ENCODE measurements at regions not wholly inside any gene's neighbourhood (a gene's known extent, or its start where the extent isn't known, plus 50 kb on each side); places are given as distances from the start of the nearest gene placed in this dataset.
A peak's percentile ranks its signal among the peaks of the same experiment; 100 is the strongest.

- no peak for DNase-seq
These were observed 80.6 kb upstream of the ETV6 start for GRCh38 chr12:11568762-11569478.

GRCh38 chr12:11569716-11570115 lies 79.8 kb upstream of the ETV6 start:
- no peak for DNase-seq

- no peak for DNase-seq
These were observed 75.6 kb upstream of the ETV6 start for GRCh38 chr12:11573880-11574279.

GRCh38 chr12:11576104-11576503 lies 73.4 kb upstream of the ETV6 start:
- DNase-seq, result no peak

- DNase-seq, result no peak
These were observed 71.7 kb upstream of the ETV6 start for GRCh38 chr12:11577658-11578260.

- no peak for DNase-seq
These were observed 70.9 kb upstream of the ETV6 start for GRCh38 chr12:11578461-11578993.

- DNase-seq, result no peak
These were observed 69.2 kb upstream of the ETV6 start for GRCh38 chr12:11580125-11580751.

GRCh38 chr12:11581179-11581755 lies 68.2 kb upstream of the ETV6 start:
- peak; percentile 74 for DNase-seq

GRCh38 chr12:11584221-11584855 lies 65.1 kb upstream of the ETV6 start:
- no peak for DNase-seq

GRCh38 chr12:11592484-11592883 lies 57.0 kb upstream of the ETV6 start:
- DNase-seq, result no peak

- no peak for DNase-seq
These were observed 56.5 kb upstream of the ETV6 start for GRCh38 chr12:11593013-11593412.

GRCh38 chr12:11595080-11595479 lies 54.4 kb upstream of the ETV6 start:
- DNase-seq, result no peak

GRCh38 chr12:11596141-11596540 lies 53.3 kb upstream of the ETV6 start:
- no peak for DNase-seq

- no peak for DNase-seq
These were observed 50.6 kb upstream of the ETV6 start for GRCh38 chr12:11598900-11599299.

Measured in activated T-cell treated with anti-CD3 and anti-CD28 coated beads for 4 hours (primary cell).